GM13976 (cell line): ENCODE measurements at regions not wholly inside any gene's neighbourhood (a gene's known extent, or its start where the extent isn't known, plus 50 kb on each side); places are given as distances from the start of the nearest gene placed in this dataset.
A peak's percentile ranks its signal among the peaks of the same experiment; 100 is the strongest.

Experiments used
- DNase-seq: peaks from one replicate; pipeline ENCODE4 v3.0.0; 2012; ENCODE audit warnings: low spot score
- CTCF ChIP-seq: IDR thresholded peaks from 2 replicates; pipeline ENCODE4 v1.5.1; 2012; ENCODE audit warnings: borderline replicate concordance, mild to moderate bottlenecking; ENCODE audit not compliant: insufficient read depth; ENCODE audit errors: extremely low read depth, missing control alignments, control extremely low read depth
- in situ Hi-C: fragments of 300-500 bp; cut with MboI; formaldehyde crosslinking; loops from one replicate; pipeline ENCODE4 v1.12.0; 2022; ENCODE audit warnings: low sequenced_read_pairs, mixed read lengths, inconsistent platforms; ENCODE audit not compliant: unreplicated experiment

GRCh38 chr5:114822436-114822835, 347.3 kb downstream of the TRIM36 start:
- no peak for TF ChIP-seq CTCF
- in situ Hi-C loops, result no loop called here
- no peak for DNase-seq

- DNase-seq, result no peak
- in situ Hi-C loops, result no loop called here
- TF ChIP-seq CTCF, result no peak
Observed at GRCh38 chr5:114790403-114790792, 379.3 kb downstream of the TRIM36 start.

- in situ Hi-C loops, result no loop called here
- peak; percentile 30 for DNase-seq
- peak; percentile 46 for TF ChIP-seq CTCF
Observed at GRCh38 chr5:114789773-114790402, 379.8 kb downstream of the TRIM36 start.

- no peak for TF ChIP-seq CTCF
- in situ Hi-C loops, result no loop called here
- no peak for DNase-seq
Observed at GRCh38 chr5:114782869-114783268, 386.8 kb downstream of the TRIM36 start.

- in situ Hi-C loops, result no loop called here
- no peak for DNase-seq
- no peak for TF ChIP-seq CTCF
Observed at GRCh38 chr5:114782177-114782576, 387.5 kb downstream of the TRIM36 start.

GRCh38 chr5:114780290-114780689, 389.4 kb downstream of the TRIM36 start:
- no peak for TF ChIP-seq CTCF
- in situ Hi-C loops, result no loop called here
- no peak for DNase-seq

GRCh38 chr5:114744406-114744805, 382.5 kb downstream of the KCNN2 start:
- in situ Hi-C loops, result no loop called here
- TF ChIP-seq CTCF, result no peak
- no peak for DNase-seq
